DND-41 (cell line): ENCODE measurements at regions not wholly inside any gene's neighbourhood (a gene's known extent, or its start where the extent isn't known, plus 50 kb on each side); places are given as distances from the start of the nearest gene placed in this dataset.

Experiments
- CTCF ChIP-seq: IDR thresholded peaks from 2 replicates; pipeline ENCODE4 v1.5.1; 2012; ENCODE audit warnings: borderline replicate concordance, low read length, moderate library complexity, mild to moderate bottlenecking; ENCODE audit not compliant: poor library complexity, severe bottlenecking; ENCODE audit errors: extremely low read depth
- EZH2 ChIP-seq: IDR thresholded peaks from 3 replicates; pipeline ENCODE4 v1.6.1; 2012; ENCODE audit warnings: borderline replicate concordance, low read depth, mild to moderate bottlenecking, moderate library complexity, low read length, inconsistent platforms; ENCODE audit not compliant: severe bottlenecking

- TF ChIP-seq CTCF: no peak
- TF ChIP-seq EZH2: no peak
These were observed 390.3 kb upstream of the CCL2 start for GRCh38 chr17:33864758-33865229.
